T47D (cell line): ENCODE measurements at regions not wholly inside any gene's neighbourhood (a gene's known extent, or its start where the extent isn't known, plus 50 kb on each side); places are given as distances from the start of the nearest gene placed in this dataset.

Source experiments
- DNase-seq, 2 experiments: peaks; one replicate each; pipeline versions ENCODE4 v3.0.0 to v3.0.0-alpha.2; 2011 to 2012; ENCODE audit warnings: low read depth in 1 of 2, low spot score in 1 of 2
- JUND ChIP-seq: IDR thresholded peaks from 2 replicates; pipeline ENCODE4 v1.6.1; 2012; ENCODE audit warnings: low read depth
- in situ Hi-C: cut with HindIII; loops from 2 replicates; pipeline ENCODE4 v1.10.0; 2016; ENCODE audit warnings: low sequenced_read_pairs, low pct_unique_long_range_greater_than_20kb

DNA sequence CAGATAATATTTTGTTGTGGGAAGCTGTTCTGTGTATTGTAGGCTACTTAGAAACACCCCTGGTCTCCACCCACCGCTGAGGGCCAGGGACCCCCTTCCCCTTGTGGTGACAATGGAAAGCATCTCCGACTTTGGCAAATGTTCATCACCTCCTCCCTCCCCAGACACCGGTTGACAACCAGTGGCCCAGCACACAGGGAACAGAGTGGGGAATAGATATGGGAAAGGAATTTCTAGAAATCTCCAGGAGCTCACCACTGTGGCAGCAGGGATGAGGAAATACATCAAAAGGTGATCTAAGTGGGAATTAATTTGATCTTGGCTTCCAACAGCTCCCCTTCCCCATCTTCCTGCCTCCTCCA is 257.3 kb upstream of the FOXQ1 start:
- no peak for DNase-seq
- in situ Hi-C loops = no loop called here
- TF ChIP-seq JUND = no peak

GRCh38 chr6:1053586-1053985 is 258.3 kb upstream of the FOXQ1 start:
- no peak for DNase-seq
- in situ Hi-C loops = no loop called here
- TF ChIP-seq JUND = no peak

DNA sequence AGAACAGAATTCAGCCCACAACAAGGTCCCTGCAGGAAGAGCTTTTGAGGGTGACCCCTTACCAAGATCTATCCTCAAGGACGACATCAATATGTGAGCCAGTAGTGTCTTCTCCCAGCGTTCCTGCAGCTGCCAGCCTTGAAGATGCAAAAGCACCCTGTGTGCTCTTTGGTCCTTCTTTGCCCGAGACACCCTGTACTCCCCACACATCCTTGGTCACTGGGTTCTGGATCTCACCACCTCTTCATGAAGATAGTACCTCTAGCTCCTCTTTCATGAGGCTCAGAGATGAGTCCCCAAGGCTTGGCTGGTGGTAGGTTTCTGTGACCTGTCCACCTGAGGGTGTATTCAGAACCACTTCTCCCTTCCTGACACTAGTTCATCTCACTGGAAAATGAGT is 259.6 kb upstream of the FOXQ1 start:
- in situ Hi-C loops = no loop called here
- DNase-seq = no peak
- no peak for TF ChIP-seq JUND

DNA sequence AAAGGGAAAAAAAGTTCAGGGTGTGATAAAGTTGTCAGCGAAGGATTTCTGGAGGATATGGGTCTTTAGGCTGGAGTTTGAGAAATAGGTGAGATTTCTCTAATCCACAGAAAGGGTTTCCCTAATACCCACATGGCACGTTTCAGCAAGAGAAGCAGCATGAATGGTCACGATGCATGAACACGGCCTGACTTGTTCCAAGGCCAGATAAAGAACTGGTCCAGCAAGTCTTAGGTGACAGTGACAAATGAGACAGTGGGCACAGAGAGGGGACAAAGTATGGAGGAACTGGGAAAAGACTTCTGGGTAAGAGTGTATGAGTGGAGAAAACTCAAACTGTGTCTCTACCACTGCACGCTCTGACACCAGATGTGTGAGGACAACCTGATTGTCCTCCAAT is 262.0 kb upstream of the FOXQ1 start:
- TF ChIP-seq JUND = no peak
- peak in 1 of 2 experiments; percentile 10 for DNase-seq
- in situ Hi-C loops = no loop called here

- in situ Hi-C loops = no loop called here
Observed at GRCh38 chr6:1049170-1049569, 262.7 kb upstream of the FOXQ1 start.

GRCh38 chr6:1047981-1048541 is 263.8 kb upstream of the FOXQ1 start:
- TF ChIP-seq JUND = no peak
- DNase-seq = no peak
- in situ Hi-C loops = no loop called here

More at GRCh38 chr6:1049170-1049569, 262.7 kb upstream of the FOXQ1 start:
- no peak for DNase-seq
- TF ChIP-seq JUND = no peak

DNA sequence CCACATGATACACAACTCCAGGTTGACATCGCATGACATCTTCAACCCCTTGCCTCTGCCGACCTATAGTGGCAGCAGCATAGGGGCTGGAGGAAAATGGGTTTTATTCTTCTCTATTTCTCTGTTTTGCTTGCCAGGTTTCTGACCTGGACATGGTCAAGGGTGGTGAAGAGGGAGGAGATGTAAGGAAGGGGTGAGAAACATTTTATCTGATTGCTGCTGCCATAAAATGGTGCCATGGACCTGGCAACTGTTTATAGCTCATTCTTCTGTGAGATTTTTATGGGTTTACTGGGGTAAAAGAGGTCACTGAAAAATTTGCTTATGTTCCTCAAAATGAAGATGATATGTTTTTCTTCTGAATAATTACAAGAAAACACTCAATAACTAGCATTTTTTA is 266.7 kb upstream of the FOXQ1 start:
- TF ChIP-seq JUND = no peak
- no peak for DNase-seq
- in situ Hi-C loops = no loop called here

DNA sequence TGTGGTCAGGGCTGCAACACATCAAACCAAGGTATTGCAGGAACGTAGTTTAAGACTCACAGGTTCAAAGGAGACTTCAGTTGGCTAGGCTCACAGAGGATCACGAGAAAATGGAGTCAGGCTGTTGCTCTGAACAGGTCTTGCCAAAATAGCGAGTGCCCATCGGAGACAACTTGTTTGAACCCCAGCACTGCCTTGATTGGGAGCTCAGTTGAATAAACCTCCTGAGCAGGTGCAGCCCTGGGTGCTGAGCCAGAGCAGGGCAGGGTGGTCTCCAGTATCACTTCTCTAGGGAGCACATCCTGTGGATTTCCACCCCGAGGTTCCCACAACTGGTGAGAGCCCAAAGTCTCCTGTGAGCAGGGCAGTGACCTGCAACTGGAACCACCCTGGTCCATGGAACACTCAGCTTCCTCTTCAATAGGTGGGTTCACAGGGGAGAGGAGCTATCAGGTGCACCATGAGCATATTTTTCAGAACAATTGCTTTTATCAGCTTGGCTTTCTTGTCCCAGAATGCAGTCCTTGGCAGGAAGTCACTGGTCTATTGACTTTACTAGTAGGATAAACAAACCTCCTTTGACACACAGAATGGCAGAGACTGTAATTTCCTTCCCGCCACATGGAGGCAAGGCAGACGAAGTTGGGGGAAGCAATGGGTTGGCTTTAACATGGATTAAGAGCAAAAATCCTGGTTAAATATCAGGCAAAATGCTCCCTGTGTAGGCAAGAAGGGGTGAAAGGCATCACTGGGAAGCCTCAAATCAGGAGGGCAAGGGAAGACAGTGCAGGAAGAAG is 267.7 kb upstream of the FOXQ1 start:
- peak in 1 of 2 experiments; percentile 9 for DNase-seq
- TF ChIP-seq JUND = no peak
- in situ Hi-C loops = no loop called here

DNA sequence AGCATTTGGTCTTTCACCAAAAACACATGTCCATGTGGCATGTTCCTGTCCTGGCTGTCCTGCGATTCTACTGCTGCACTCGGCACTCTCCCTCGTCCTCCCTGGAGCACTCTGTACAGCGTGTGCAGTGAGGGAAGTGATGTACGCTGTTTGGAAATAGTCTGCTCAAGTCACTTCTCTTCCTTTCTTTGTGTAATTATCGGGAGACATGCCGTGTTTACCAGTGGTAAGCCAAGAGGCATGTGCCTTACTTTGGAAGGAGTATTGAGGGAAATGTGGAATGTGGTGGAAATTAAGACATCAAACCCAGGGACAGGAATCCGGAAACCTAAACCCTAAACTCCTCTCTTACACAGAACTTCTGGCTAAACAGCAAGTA is 268.5 kb upstream of the FOXQ1 start:
- in situ Hi-C loops = no loop called here
- no peak for DNase-seq

GRCh38 chr6:1042583-1043457 is 269.1 kb upstream of the FOXQ1 start:
- no peak for DNase-seq
- in situ Hi-C loops = no loop called here
- no peak for TF ChIP-seq JUND

More for the DNA sequence above, 268.5 kb upstream of the FOXQ1 start:
- no peak for TF ChIP-seq JUND

DNA sequence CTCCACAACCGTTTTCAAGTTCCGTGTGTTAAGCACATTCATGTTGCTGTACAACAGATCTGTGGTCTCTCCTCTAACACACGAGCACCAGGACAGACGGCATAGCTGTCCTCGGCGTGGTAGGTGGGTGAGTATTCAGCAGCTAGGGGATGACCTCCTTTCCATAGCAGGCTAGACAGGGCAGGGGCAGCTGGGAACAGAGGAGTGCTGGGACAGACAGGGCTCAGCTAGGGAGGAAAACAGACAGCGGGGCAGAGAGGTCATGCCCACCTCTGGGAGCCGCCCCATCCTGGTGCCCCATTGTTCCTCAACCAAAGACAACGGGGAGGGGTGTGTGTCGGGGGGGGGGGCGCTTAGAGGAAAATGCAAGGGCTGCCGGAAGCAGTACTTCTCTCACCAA is 271.5 kb upstream of the FOXQ1 start:
- no peak for DNase-seq
- no peak for TF ChIP-seq JUND
- in situ Hi-C loops = no loop called here

GRCh38 chr6:1039746-1040145 is 272.2 kb upstream of the FOXQ1 start:
- DNase-seq = no peak
- TF ChIP-seq JUND = no peak
- in situ Hi-C loops = no loop called here

GRCh38 chr6:1039191-1039590 is 272.7 kb upstream of the FOXQ1 start:
- no peak for TF ChIP-seq JUND
- DNase-seq = no peak
- in situ Hi-C loops = no loop called here
